ENCODE measurements at regions not wholly inside any gene's neighbourhood (a gene's known extent, or its start where the extent isn't known, plus 50 kb on each side); places are given as distances from the start of the nearest gene placed in this dataset.

GRCh38 chr5:60403343-60404006, 296.5 kb downstream of the DEPDC1B start:
- Histone ChIP-seq H3K9me3 (ENCODE audit: control insufficient read depth in 4 of 4, insufficient read depth in 3 of 4, low read length in 3 of 4) (peaks cover 0 to 2% (median 0%) of the 10 kb centered on the region in 4 donors), H3K27ac (ENCODE audit: low read depth in 1 of 2, low read length in 1 of 2) (no peak overlapping the region), H3K4me3 (no peak overlapping the region), H3K36me3 (ENCODE audit: control insufficient read depth in 4 of 4, insufficient read depth in 4 of 4, low read length in 4 of 4) (no peaks in the 10 kb centered on the region), H3K27me3 (ENCODE audit: control insufficient read depth in 3 of 3, insufficient read depth in 3 of 3, low read length in 2 of 3) (no peaks in the 10 kb centered on the region), H3K9ac (ENCODE audit: insufficient read depth in 1 of 2, low read length in 2 of 2) (no peak overlapping the region), H3K4me1 (ENCODE audit: control insufficient read depth in 5 of 5, insufficient read depth in 5 of 5, low read length in 5 of 5) (no peaks in the 10 kb centered on the region)
- DNase-seq = no peak
- ATAC-seq (ENCODE audit: insufficient read depth, low FRiP score) = no peak
- WGBS, 2 donors = 58 to 67% methylated on average over 1 of the region's 1 CpG
- TF ChIP-seq CTCF (IDR thresholded peaks at IDR 0.05; ENCODE audit: control extremely low read depth, extremely low read depth) = no peak

GRCh38 chr5:60402161-60402785, 297.7 kb downstream of the DEPDC1B start:
- DNase-seq (no peak), ATAC-seq (ENCODE audit: insufficient read depth, low FRiP score) (no peak)
- H3K4me3 ChIP-seq = no peak overlapping the region
- no peak overlapping the region for H3K27ac ChIP-seq (ENCODE audit: low read depth in 1 of 2, low read length in 1 of 2)
- TF ChIP-seq CTCF (IDR thresholded peaks at IDR 0.05; ENCODE audit: control extremely low read depth, extremely low read depth) = no peak
- H3K9me3 ChIP-seq (ENCODE audit: control insufficient read depth in 4 of 4, insufficient read depth in 3 of 4, low read length in 3 of 4) = peaks cover 0 to 2% (median 0%) of the 10 kb centered on the region in 4 donors
- H3K4me1 ChIP-seq (ENCODE audit: control insufficient read depth in 5 of 5, insufficient read depth in 5 of 5, low read length in 5 of 5) = no peaks in the 10 kb centered on the region
- H3K9ac ChIP-seq (ENCODE audit: insufficient read depth in 1 of 2, low read length in 2 of 2) = no peak overlapping the region
- H3K27me3 ChIP-seq (ENCODE audit: control insufficient read depth in 3 of 3, insufficient read depth in 3 of 3, low read length in 2 of 3) = no peaks in the 10 kb centered on the region
- 83 to 93% methylated on average over 8 of the region's 8 CpGs for WGBS, 2 donors
- H3K36me3 ChIP-seq (ENCODE audit: control insufficient read depth in 4 of 4, insufficient read depth in 4 of 4, low read length in 4 of 4) = no peaks in the 10 kb centered on the region

DNA sequence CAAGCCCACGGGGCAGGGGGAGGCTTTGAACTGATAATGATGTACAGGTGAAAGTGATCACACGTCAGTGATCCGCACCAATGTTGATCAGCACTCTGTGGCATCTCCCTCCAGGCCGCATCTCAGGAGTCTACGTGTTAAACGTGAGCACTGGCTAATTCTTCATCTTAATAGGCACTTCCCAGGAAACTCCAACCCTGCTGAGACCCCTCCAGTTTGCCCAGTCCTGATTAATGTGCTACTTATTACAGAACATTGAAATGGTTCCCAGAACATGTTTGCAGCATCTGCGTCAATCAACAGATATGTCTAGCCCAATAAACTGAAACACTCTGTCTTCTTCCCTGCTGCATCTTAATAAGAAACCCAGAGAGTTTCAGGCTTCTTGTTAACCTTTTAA, 298.4 kb downstream of the DEPDC1B start:
- no peaks in the 10 kb centered on the region for H3K9me3 ChIP-seq (ENCODE audit: control insufficient read depth in 4 of 4, insufficient read depth in 3 of 4, low read length in 3 of 4)
- no peaks in the 10 kb centered on the region for H3K27me3 ChIP-seq (ENCODE audit: control insufficient read depth in 3 of 3, insufficient read depth in 3 of 3, low read length in 2 of 3)
- TF ChIP-seq CTCF (IDR thresholded peaks at IDR 0.05; ENCODE audit: control extremely low read depth, extremely low read depth) = no peak
- ATAC-seq (ENCODE audit: insufficient read depth, low FRiP score) (no peak), DNase-seq (no peak)
- no peak overlapping the region for H3K9ac ChIP-seq (ENCODE audit: insufficient read depth in 1 of 2, low read length in 2 of 2)
- WGBS, 2 donors = 74 to 87% methylated on average over 7 of the region's 7 CpGs
- H3K27ac ChIP-seq (ENCODE audit: low read depth in 1 of 2, low read length in 1 of 2) = no peak overlapping the region
- H3K4me3 ChIP-seq = no peak overlapping the region
- no peaks in the 10 kb centered on the region for H3K4me1 ChIP-seq (ENCODE audit: control insufficient read depth in 5 of 5, insufficient read depth in 5 of 5, low read length in 5 of 5)
- no peaks in the 10 kb centered on the region for H3K36me3 ChIP-seq (ENCODE audit: control insufficient read depth in 4 of 4, insufficient read depth in 4 of 4, low read length in 4 of 4)

Measured in lung (tissue), 11 donors.